ENCODE measurements at regions not wholly inside any gene's neighbourhood (a gene's known extent, or its start where the extent isn't known, plus 50 kb on each side); places are given as distances from the start of the nearest gene placed in this dataset.
"Not testable (repeated sequence)": the region's sequence is repeated elsewhere in the genome, so short reads cannot be mapped to it uniquely, and the experiment has no call there.

DNA sequence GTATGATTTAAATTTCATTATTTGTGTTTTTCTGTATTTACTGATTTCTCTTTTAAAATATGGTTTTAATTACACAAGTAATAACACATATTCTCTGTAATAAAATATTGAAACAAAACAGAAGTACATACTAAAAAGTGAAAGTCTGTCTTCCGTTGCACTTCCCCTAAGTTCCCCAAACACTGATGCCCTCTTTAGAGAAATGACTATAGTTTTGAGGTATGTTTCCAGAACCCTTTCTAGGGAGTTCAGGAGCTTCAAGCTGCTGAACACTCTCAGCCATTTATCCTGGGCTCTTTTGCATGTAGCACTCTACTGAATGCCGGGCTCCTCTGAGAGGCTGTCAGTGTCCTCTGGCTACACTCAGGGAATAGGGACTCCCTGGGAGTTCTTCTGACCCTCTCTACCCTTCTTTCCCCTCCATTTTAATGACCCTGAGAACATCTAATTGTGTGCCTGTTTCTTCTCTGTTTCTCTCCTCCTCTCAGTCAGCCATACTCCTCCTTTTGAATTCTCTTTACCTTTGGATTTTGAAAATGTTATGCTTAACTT lies 60.4 kb upstream of the KCNAB1 start:
- peaks cover 3% of the 10 kb centered on the region for H3K27me3 ChIP-seq (ENCODE audit: insufficient read depth, low read depth, severe bottlenecking)
- no peak for DNase-seq

DNA sequence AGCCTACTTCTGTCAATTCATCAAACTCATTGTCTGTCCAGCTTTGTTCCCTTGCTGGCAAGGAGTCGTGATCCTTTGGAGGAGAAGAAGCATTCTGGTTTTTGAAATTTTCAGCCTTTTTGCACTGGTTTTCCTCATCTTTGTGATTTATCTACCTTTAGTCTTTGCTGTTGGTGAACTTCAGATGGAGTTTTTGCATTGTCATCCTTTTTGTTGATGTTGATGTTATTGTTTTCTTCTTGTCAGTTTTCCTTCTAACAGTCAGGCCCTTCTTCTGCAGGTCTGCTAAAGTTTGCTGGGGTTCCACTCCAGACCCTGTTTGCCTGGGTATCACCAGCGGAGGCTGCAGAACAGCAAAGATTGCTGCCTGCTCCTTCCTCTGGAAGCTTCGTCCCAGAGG lies 52.2 kb upstream of the KCNAB1 start:
- not testable (repeated sequence) for H3K27ac ChIP-seq; DNase-seq; H3K9me3 ChIP-seq (ENCODE audit: severe bottlenecking)

More for the DNA sequence above, 60.4 kb upstream of the KCNAB1 start:
- Histone ChIP-seq H3K36me3 (no peaks in the 10 kb centered on the region), H3K4me3 (ENCODE audit: low read depth, low read length) (no peak overlapping the region), H3K9me3 (ENCODE audit: severe bottlenecking) (no peaks in the 10 kb centered on the region), H3K27ac (no peak overlapping the region)
- TF ChIP-seq, protein P1, sequence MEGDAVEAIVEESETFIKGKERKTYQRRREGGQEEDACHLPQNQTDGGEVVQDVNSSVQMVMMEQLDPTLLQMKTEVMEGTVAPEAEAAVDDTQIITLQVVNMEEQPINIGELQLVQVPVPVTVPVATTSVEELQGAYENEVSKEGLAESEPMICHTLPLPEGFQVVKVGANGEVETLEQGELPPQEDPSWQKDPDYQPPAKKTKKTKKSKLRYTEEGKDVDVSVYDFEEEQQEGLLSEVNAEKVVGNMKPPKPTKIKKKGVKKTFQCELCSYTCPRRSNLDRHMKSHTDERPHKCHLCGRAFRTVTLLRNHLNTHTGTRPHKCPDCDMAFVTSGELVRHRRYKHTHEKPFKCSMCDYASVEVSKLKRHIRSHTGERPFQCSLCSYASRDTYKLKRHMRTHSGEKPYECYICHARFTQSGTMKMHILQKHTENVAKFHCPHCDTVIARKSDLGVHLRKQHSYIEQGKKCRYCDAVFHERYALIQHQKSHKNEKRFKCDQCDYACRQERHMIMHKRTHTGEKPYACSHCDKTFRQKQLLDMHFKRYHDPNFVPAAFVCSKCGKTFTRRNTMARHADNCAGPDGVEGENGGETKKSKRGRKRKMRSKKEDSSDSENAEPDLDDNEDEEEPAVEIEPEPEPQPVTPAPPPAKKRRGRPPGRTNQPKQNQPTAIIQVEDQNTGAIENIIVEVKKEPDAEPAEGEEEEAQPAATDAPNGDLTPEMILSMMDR (IDR thresholded peaks at IDR 0.05; ENCODE audit: low read depth, low read length) = no peak

DNA sequence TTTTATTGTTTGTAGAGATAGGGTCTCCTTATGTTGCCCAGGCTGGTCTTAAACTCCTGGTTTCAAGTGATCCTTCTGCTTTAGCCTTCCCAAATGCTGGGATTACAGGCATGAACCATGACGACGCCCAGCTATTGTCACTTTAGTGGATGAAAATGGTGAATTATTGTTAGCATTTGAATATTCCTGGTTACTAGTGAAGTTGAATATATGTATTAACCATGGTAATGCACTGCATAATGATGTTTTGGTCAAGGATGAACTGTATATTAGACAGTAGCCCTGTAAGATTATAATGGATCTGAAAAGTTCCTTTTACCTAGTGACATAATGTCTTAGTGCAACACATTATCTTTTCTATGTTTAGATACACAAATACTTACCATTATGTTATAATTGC lies 50.4 kb upstream of the KCNAB1 start:
- no peak overlapping the region for H3K27ac ChIP-seq
- TF ChIP-seq, protein P1 (IDR thresholded peaks at IDR 0.05; ENCODE audit: low read depth, low read length) = no peak
- no peak for DNase-seq
- H3K4me3 ChIP-seq (ENCODE audit: low read depth, low read length) = no peak overlapping the region
- H3K9me3 ChIP-seq (ENCODE audit: severe bottlenecking) = no peaks in the 10 kb centered on the region
- no peaks in the 10 kb centered on the region for H3K36me3 ChIP-seq
- no peaks in the 10 kb centered on the region for H3K27me3 ChIP-seq (ENCODE audit: insufficient read depth, low read depth, severe bottlenecking)

More for the DNA sequence above, 52.2 kb upstream of the KCNAB1 start:
- not testable (repeated sequence) for H3K27me3 ChIP-seq (ENCODE audit: insufficient read depth, low read depth, severe bottlenecking); H3K4me3 ChIP-seq (ENCODE audit: low read depth, low read length); H3K36me3 ChIP-seq
